IPS-NIHi7 (cell line): ENCODE measurements at regions not wholly inside any gene's neighbourhood (a gene's known extent, or its start where the extent isn't known, plus 50 kb on each side); places are given as distances from the start of the nearest gene placed in this dataset.
"Not testable (repeated sequence)": the region's sequence is repeated elsewhere in the genome, so short reads cannot be mapped to it uniquely, and the experiment has no call there.

Source experiments
- DNase-seq: peaks from one replicate; pipeline ENCODE4 v3.0.0; 2012; ENCODE audit warnings: mixed read lengths; ENCODE audit errors: extremely low spot score

- DNase-seq = no peak
Observed at GRCh38 chr11:28903716-28904115, 795.5 kb downstream of the METTL15 start.

- no peak for DNase-seq
Observed at GRCh38 chr11:28900427-28900826, 792.2 kb downstream of the METTL15 start.

- DNase-seq = no peak
Observed at GRCh38 chr11:28899706-28900105, 791.5 kb downstream of the METTL15 start.

GRCh38 chr11:28890601-28891040 is 782.4 kb downstream of the METTL15 start:
- not testable (repeated sequence) for DNase-seq

- no peak for DNase-seq
Observed at GRCh38 chr11:28887681-28888080, 779.5 kb downstream of the METTL15 start.

GRCh38 chr11:28879869-28880268 is 771.7 kb downstream of the METTL15 start:
- no peak for DNase-seq

- no peak for DNase-seq
Observed at GRCh38 chr11:28878025-28878424, 769.8 kb downstream of the METTL15 start.

- no peak for DNase-seq
Observed at GRCh38 chr11:28877340-28877739, 769.2 kb downstream of the METTL15 start.

GRCh38 chr11:28874706-28875105 is 766.5 kb downstream of the METTL15 start:
- no peak for DNase-seq

GRCh38 chr11:28871090-28871489 is 762.9 kb downstream of the METTL15 start:
- no peak for DNase-seq

GRCh38 chr11:28863422-28863821 is 755.2 kb downstream of the METTL15 start:
- no peak for DNase-seq

GRCh38 chr11:28860893-28861292 is 752.7 kb downstream of the METTL15 start:
- no peak for DNase-seq

- no peak for DNase-seq
Observed at GRCh38 chr11:28858076-28858475, 749.9 kb downstream of the METTL15 start.

- no peak for DNase-seq
Observed at GRCh38 chr11:28849053-28849452, 740.9 kb downstream of the METTL15 start.

GRCh38 chr11:28842716-28843115 is 734.5 kb downstream of the METTL15 start:
- DNase-seq = no peak

GRCh38 chr11:28838741-28839140 is 730.6 kb downstream of the METTL15 start:
- DNase-seq = no peak

- no peak for DNase-seq
Observed at GRCh38 chr11:28837599-28837998, 729.4 kb downstream of the METTL15 start.

GRCh38 chr11:28836285-28837081 is 728.3 kb downstream of the METTL15 start:
- DNase-seq = no peak

- no peak for DNase-seq
Observed at GRCh38 chr11:28835790-28836189, 727.6 kb downstream of the METTL15 start.

- no peak for DNase-seq
Observed at GRCh38 chr11:28835317-28835716, 727.1 kb downstream of the METTL15 start.

- no peak for DNase-seq
Observed at GRCh38 chr11:28834877-28835276, 726.7 kb downstream of the METTL15 start.

GRCh38 chr11:28833670-28834069 is 725.5 kb downstream of the METTL15 start:
- no peak for DNase-seq

GRCh38 chr11:28833169-28833568 is 725.0 kb downstream of the METTL15 start:
- no peak for DNase-seq

GRCh38 chr11:28826807-28827206 is 718.6 kb downstream of the METTL15 start:
- no peak for DNase-seq
